ENCODE measurements at regions not wholly inside any gene's neighbourhood (a gene's known extent, or its start where the extent isn't known, plus 50 kb on each side); places are given as distances from the start of the nearest gene placed in this dataset.

DNA sequence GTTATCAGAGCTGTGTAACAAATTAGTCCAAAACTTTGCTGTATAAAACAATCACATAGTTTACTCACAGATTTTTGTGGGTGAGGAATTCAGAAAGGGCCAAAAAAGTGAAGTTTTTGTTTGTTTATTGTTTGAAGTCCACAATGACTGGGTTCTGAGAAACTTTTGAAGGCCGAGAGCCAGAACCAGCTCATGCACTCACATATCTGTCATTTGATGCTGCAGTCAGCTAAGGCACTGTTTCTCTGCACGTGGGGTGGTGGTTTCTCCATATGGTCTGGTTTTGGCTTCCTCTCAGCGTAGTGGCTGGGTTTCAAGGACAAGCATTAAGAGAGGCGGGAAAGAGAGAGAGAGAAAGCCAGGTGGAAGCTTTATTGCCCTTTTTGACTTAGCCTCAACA is 131.8 kb downstream of the TWIST2 start:
- TF ChIP-seq, protein P1, sequence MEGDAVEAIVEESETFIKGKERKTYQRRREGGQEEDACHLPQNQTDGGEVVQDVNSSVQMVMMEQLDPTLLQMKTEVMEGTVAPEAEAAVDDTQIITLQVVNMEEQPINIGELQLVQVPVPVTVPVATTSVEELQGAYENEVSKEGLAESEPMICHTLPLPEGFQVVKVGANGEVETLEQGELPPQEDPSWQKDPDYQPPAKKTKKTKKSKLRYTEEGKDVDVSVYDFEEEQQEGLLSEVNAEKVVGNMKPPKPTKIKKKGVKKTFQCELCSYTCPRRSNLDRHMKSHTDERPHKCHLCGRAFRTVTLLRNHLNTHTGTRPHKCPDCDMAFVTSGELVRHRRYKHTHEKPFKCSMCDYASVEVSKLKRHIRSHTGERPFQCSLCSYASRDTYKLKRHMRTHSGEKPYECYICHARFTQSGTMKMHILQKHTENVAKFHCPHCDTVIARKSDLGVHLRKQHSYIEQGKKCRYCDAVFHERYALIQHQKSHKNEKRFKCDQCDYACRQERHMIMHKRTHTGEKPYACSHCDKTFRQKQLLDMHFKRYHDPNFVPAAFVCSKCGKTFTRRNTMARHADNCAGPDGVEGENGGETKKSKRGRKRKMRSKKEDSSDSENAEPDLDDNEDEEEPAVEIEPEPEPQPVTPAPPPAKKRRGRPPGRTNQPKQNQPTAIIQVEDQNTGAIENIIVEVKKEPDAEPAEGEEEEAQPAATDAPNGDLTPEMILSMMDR (IDR thresholded peaks at IDR 0.05; ENCODE audit: insufficient read depth, low read length, poor library complexity, severe bottlenecking), result no peak
- TF ChIP-seq EZH2phosphoT487 (conservative IDR thresholded peaks at IDR 0.05; ENCODE audit: low read length), result no peak

Data from SU-DHL-6 (cell line).